GM12878 (cell line): ENCODE measurements at regions not wholly inside any gene's neighbourhood (a gene's known extent, or its start where the extent isn't known, plus 50 kb on each side); places are given as distances from the start of the nearest gene placed in this dataset.

ENCODE experiments used
- BRCA1 ChIP-seq: IDR thresholded peaks from 2 replicates; pipeline ENCODE4 v1.6.1; 2011; ENCODE audit warnings: low read depth, low read length, improper control_type of control experiment
- CBX5 ChIP-seq: sonication (generic); IDR thresholded peaks from 2 replicates; pipeline ENCODE4 v1.6.1; 2016; ENCODE audit warnings: low read depth, moderate library complexity, mild to moderate bottlenecking, inconsistent platforms
- CEBPB ChIP-seq, 2 experiments: fragments of 150-350 bp in 1 of 2; IDR thresholded peaks; 2 replicates each; pipeline ENCODE4 v1.6.1; 2012 to 2014; ENCODE audit warnings: low read depth in 2 of 2, low read length in 2 of 2, borderline replicate concordance in 1 of 2, inconsistent platforms in 1 of 2
- DPF2 ChIP-seq: fragments of 450-650 bp; IDR thresholded peaks from 2 replicates; pipeline ENCODE4 v1.6.1; 2017; ENCODE audit warnings: mild to moderate bottlenecking
- EED ChIP-seq: sonication (generic); IDR thresholded peaks from 2 replicates; pipeline ENCODE4 v1.6.1; 2016; ENCODE audit warnings: antibody characterized with exemption, low read depth
- EGR1 ChIP-seq, 2 experiments: IDR thresholded peaks; 1 replicate in 1 of 2; 2 replicates in 1 of 2; pipeline ENCODE4 v1.6.1; 2011 to 2012; ENCODE audit warnings: low read depth in 2 of 2, low read length in 2 of 2, borderline replicate concordance in 1 of 2, mild to moderate bottlenecking in 1 of 2, moderate library complexity in 1 of 2
- ETV6 ChIP-seq, 2 experiments: fragments of 450-650 bp in 1 of 2; IDR thresholded peaks in 1 of 2; conservative IDR thresholded peaks in 1 of 2; 2 replicates each; pipeline ENCODE4 v1.6.1; 2014; ENCODE audit warnings: antibody characterized with exemption in 1 of 2, borderline replicate concordance in 1 of 2, low read depth in 1 of 2, mild to moderate bottlenecking in 1 of 2, moderate library complexity in 1 of 2
- GATAD2B ChIP-seq: fragments of 450-650 bp; conservative IDR thresholded peaks from 2 replicates; pipeline ENCODE4 v1.6.1; 2017; ENCODE audit warnings: low read depth, mild to moderate bottlenecking, moderate library complexity
- IKZF1 ChIP-seq: fragments of 450-650 bp; conservative IDR thresholded peaks from 2 replicates; pipeline ENCODE4 v1.6.1; 2017; ENCODE audit warnings: antibody characterized with exemption, mild to moderate bottlenecking
- IKZF2 ChIP-seq, 2 experiments: fragments of 450-650 bp; IDR thresholded peaks; 2 replicates each; pipeline ENCODE4 v1.6.1; 2017; ENCODE audit warnings: mild to moderate bottlenecking in 2 of 2, moderate library complexity in 2 of 2
- IRF4 ChIP-seq: IDR thresholded peaks from 2 replicates; pipeline ENCODE4 v1.6.1; 2011; ENCODE audit warnings: low read depth, low read length
- KDM1A ChIP-seq: fragments of 200-600 bp; sonication (generic); IDR thresholded peaks from 2 replicates; pipeline ENCODE4 v1.6.1; 2016; ENCODE audit warnings: borderline replicate concordance
- MTA2 ChIP-seq: fragments of 450-650 bp; IDR thresholded peaks from 2 replicates; pipeline ENCODE4 v1.6.1; 2016; ENCODE audit warnings: low read depth, mild to moderate bottlenecking, moderate library complexity
- NBN ChIP-seq: fragments of 450-650 bp; IDR thresholded peaks from 2 replicates; pipeline ENCODE4 v1.6.1; 2016
- NFYB ChIP-seq: IDR thresholded peaks from 2 replicates; pipeline ENCODE4 v1.6.1; 2011; ENCODE audit warnings: low read depth, mild to moderate bottlenecking, low read length, improper control_type of control experiment, moderate library complexity; ENCODE audit not compliant: insufficient read depth
- PAX5 ChIP-seq: IDR thresholded peaks from 2 replicates; pipeline ENCODE4 v1.6.1; 2011; ENCODE audit warnings: low read depth, low read length, borderline replicate concordance
- POLR2A ChIP-seq: IDR thresholded peaks from 2 replicates; pipeline ENCODE4 v1.6.1; 2011; ENCODE audit warnings: low read depth, mild to moderate bottlenecking, low read length
- POLR2AphosphoS5 ChIP-seq: IDR thresholded peaks from 2 replicates; pipeline ENCODE4 v1.6.1; 2011; ENCODE audit warnings: mild to moderate bottlenecking, low read length, inconsistent platforms
- RAD51 ChIP-seq: fragments of 450-650 bp; IDR thresholded peaks from 2 replicates; pipeline ENCODE4 v1.6.1; 2016; ENCODE audit warnings: moderate library complexity, mild to moderate bottlenecking, inconsistent platforms
- RB1 ChIP-seq: fragments of 450-650 bp; formaldehyde crosslinking; IDR thresholded peaks from 2 replicates; pipeline ENCODE4 v1.6.1; 2017; ENCODE audit warnings: mild to moderate bottlenecking, borderline replicate concordance
- RCOR1 ChIP-seq: conservative IDR thresholded peaks from 2 replicates; pipeline ENCODE4 v1.6.1; 2012; ENCODE audit warnings: low read depth, low read length, improper control_type of control experiment
- RUNX3 ChIP-seq: IDR thresholded peaks from 2 replicates; pipeline ENCODE4 v1.6.1; 2012; ENCODE audit warnings: low read length, inconsistent platforms
- SPI1 ChIP-seq: IDR thresholded peaks from 2 replicates; pipeline ENCODE4 v1.6.1; 2011; ENCODE audit warnings: low read depth, mild to moderate bottlenecking, low read length, moderate library complexity, borderline replicate concordance; ENCODE audit not compliant: insufficient read depth
- TCF12 ChIP-seq: IDR thresholded peaks from 2 replicates; pipeline ENCODE4 v1.6.1; 2011; ENCODE audit warnings: low read depth, mild to moderate bottlenecking, low read length
- YY1 ChIP-seq: IDR thresholded peaks from 2 replicates; pipeline ENCODE4 v1.6.1; 2011; ENCODE audit warnings: low read depth, mild to moderate bottlenecking, low read length
- ZNF207 ChIP-seq: fragments of 450-650 bp; IDR thresholded peaks from 2 replicates; pipeline ENCODE4 v1.6.1; 2014; ENCODE audit warnings: antibody characterized with exemption, mild to moderate bottlenecking, borderline replicate concordance
- ZZZ3 ChIP-seq: IDR thresholded peaks from 2 replicates; pipeline ENCODE4 v1.6.1; 2011; ENCODE audit warnings: low read depth; ENCODE audit not compliant: control insufficient read depth, insufficient read length
- TF ChIP-seq, protein P1 (sequence below): fragments of 450-650 bp; IDR thresholded peaks from 2 replicates; pipeline ENCODE4 v1.6.1; 2016; ENCODE audit warnings: mild to moderate bottlenecking
- TF ChIP-seq, protein P2 (sequence below): fragments of 450-650 bp; IDR thresholded peaks from 2 replicates; pipeline ENCODE4 v1.6.1; 2017; ENCODE audit warnings: mild to moderate bottlenecking, low read depth, inconsistent platforms; ENCODE audit not compliant: poor library complexity, severe bottlenecking

DNA sequence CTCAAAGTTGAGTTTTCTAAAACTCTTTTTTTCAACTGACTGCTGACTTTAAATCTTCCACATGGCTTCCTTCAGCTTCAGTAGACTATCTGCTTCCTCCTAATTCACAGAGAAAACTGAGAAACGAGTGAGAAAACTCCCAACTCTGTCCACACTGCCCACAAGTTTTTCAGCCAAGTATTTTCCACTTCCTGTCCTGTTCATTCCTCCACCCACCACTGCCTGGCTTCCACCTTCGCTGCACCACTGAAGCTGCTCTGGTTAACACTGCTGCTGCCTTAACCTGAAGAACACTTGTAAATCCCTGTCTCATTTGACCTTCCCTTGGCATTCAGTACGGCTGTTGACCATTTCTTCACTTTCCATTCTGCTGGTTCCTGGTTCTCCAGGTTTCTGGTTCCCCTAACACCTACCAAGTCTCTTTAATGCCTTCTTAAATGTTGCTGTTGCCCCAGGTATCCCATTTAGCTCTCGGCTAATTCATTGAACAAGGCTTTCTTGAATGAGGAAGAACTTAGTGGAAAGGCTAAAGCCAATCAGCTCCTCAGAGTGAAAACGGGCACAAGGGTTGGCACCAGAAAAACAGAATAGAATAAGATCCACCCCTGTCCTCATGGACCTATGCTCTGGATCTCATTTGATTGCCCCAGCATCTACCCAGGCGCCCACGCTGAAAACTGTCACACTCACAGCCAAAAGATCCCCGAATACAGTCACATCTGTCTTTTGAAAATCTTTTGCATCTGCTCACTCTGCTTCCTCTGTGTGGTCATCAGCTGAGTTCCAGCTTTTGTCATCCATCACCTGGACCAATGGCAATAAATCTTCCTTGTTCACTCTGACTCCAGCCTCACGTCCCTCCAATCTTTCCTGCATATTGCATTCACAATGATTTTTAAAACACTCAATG, 104.4 kb upstream of the TAB2 start (continued):
- TF ChIP-seq, protein P1, sequence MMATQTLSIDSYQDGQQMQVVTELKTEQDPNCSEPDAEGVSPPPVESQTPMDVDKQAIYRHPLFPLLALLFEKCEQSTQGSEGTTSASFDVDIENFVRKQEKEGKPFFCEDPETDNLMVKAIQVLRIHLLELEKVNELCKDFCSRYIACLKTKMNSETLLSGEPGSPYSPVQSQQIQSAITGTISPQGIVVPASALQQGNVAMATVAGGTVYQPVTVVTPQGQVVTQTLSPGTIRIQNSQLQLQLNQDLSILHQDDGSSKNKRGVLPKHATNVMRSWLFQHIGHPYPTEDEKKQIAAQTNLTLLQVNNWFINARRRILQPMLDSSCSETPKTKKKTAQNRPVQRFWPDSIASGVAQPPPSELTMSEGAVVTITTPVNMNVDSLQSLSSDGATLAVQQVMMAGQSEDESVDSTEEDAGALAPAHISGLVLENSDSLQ = peak; percentile 31; the same call in 1 of the 2 replicates
- TF ChIP-seq BRCA1 (no peak), EED (peak; percentile 88), CBX5 (peak; percentile 76; the same call in 1 of the 2 replicates), IKZF1 (peak; percentile 90), KDM1A (no peak), IKZF2 (IDR thresholded peaks at IDR 0.05) (peak; percentile 83 to 89), RUNX3 (peak; percentile 87), POLR2AphosphoS5 (0 out of 2 replicates have a peak, but pooled peaks have one; percentile 23), NBN (peak; percentile 54; the same call in 1 of the 2 replicates), POLR2A (no peak), ETV6 (conservative IDR thresholded peaks at IDR 0.05 in 1 of 2, IDR thresholded peaks at IDR 0.05 in 1 of 2; ENCODE audit: borderline replicate concordance in 1 of 2, low read depth in 1 of 2) (peak in 1 of 2 experiments; percentile 62; a peak in 1 of 4 replicates), RCOR1 (0 out of 2 replicates have a peak, but pooled peaks have one; percentile 35), EGR1 (IDR thresholded peaks at IDR 0.05; ENCODE audit: borderline replicate concordance in 1 of 2, low read depth in 2 of 2, low read length in 2 of 2) (peak in 1 of 2 experiments; percentile 65; a peak in 2 of 3 replicates), RB1 (no peak), PAX5 (peak; percentile 23; the same call in 1 of the 2 replicates), CEBPB (IDR thresholded peaks at IDR 0.05; ENCODE audit: borderline replicate concordance in 1 of 2, low read depth in 2 of 2, low read length in 2 of 2) (no peak), RAD51 (no peak), SPI1 (peak; percentile 62; the same call in 1 of the 2 replicates), DPF2 (peak; percentile 42), YY1 (0 out of 2 replicates have a peak, but pooled peaks have one; percentile 24), ZZZ3 (no peak), MTA2 (peak; percentile 52; the same call in 1 of the 2 replicates), ZNF207 (no peak), GATAD2B (0 out of 2 replicates have a peak, but pooled peaks have one; percentile 43), IRF4 (0 out of 2 replicates have a peak, but pooled peaks have one; percentile 41), NFYB (no peak), TCF12 (no peak)
- TF ChIP-seq, protein P2, sequence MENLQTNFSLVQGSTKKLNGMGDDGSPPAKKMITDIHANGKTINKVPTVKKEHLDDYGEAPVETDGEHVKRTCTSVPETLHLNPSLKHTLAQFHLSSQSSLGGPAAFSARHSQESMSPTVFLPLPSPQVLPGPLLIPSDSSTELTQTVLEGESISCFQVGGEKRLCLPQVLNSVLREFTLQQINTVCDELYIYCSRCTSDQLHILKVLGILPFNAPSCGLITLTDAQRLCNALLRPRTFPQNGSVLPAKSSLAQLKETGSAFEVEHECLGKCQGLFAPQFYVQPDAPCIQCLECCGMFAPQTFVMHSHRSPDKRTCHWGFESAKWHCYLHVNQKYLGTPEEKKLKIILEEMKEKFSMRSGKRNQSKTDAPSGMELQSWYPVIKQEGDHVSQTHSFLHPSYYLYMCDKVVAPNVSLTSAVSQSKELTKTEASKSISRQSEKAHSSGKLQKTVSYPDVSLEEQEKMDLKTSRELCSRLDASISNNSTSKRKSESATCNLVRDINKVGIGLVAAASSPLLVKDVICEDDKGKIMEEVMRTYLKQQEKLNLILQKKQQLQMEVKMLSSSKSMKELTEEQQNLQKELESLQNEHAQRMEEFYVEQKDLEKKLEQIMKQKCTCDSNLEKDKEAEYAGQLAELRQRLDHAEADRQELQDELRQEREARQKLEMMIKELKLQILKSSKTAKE = peak; percentile 22
